HUES6 (cell line): ENCODE measurements at regions not wholly inside any gene's neighbourhood (a gene's known extent, or its start where the extent isn't known, plus 50 kb on each side); places are given as distances from the start of the nearest gene placed in this dataset.

Experiments used
- H3K27ac ChIP-seq: 2 replicates; pipeline ENCODE4 v1.7.0; 2013; ENCODE audit warnings: low read depth, mild to moderate bottlenecking, low read length, inconsistent platforms
- H3K27me3 ChIP-seq: 2 replicates; pipeline ENCODE4 v1.6.1; 2013; ENCODE audit warnings: low read length; ENCODE audit not compliant: control insufficient read depth, insufficient read depth
- H3K36me3 ChIP-seq: 2 replicates; pipeline ENCODE4 v1.6.1; 2013; ENCODE audit warnings: low read length; ENCODE audit not compliant: control insufficient read depth, insufficient read depth
- H3K4me1 ChIP-seq: 2 replicates; pipeline ENCODE4 v1.6.1; 2013; ENCODE audit warnings: low read length; ENCODE audit not compliant: control insufficient read depth, insufficient read depth
- H3K4me3 ChIP-seq: 2 replicates; pipeline ENCODE4 v1.5.1; 2013; ENCODE audit warnings: low read depth, low read length
- H3K9ac ChIP-seq: one replicate; pipeline ENCODE4 v1.6.1; 2013; ENCODE audit warnings: mild to moderate bottlenecking, low read length
- H3K9me3 ChIP-seq: 2 replicates; pipeline ENCODE4 v1.6.1; 2013; ENCODE audit warnings: low read depth, low read length; ENCODE audit not compliant: control insufficient read depth, insufficient read depth

- no peak overlapping the region for H3K9ac ChIP-seq
- H3K36me3 ChIP-seq, result no peaks in the 10 kb centered on the region
- no peaks in the 10 kb centered on the region for H3K4me1 ChIP-seq
- no peak overlapping the region for H3K27ac ChIP-seq
- H3K27me3 ChIP-seq, result no peaks in the 10 kb centered on the region
- peaks cover 9% of the 10 kb centered on the region for H3K9me3 ChIP-seq
- no peak overlapping the region for H3K4me3 ChIP-seq
These were observed 165.3 kb upstream of the CTNNB1 start for GRCh38 chr3:41033956-41034519.

DNA sequence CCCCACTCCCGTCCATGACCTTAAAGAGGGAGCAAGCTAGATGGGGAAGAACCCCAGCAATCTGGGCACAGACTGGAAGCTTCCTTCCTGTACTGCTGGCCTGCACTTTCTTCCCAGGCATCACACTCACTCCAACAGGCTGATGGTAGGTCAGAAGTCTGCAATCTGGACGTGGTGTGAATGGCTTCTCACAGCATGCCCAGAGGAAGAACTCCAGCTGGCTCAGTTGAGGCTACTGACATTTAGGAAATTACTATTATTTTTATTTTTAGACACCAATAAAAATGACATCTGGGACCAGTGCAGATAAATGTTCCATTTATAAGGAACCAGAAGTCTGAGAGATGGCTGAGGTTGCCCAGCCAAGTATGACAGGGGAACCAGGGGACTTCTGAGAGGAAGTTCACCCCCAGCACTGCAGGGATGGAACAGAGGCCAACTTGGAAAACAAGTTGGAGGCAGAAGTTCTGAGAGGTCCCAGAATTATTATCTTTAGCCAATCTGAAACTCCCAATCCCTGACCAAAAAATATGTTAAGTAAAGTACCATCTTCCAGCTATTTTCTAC is 163.8 kb upstream of the CTNNB1 start:
- no peak overlapping the region for H3K9ac ChIP-seq
- H3K4me3 ChIP-seq, result no peak overlapping the region
- no peaks in the 10 kb centered on the region for H3K4me1 ChIP-seq
- no peak overlapping the region for H3K27ac ChIP-seq
- H3K27me3 ChIP-seq, result no peaks in the 10 kb centered on the region
- no peaks in the 10 kb centered on the region for H3K36me3 ChIP-seq
- peaks cover 9% of the 10 kb centered on the region for H3K9me3 ChIP-seq

GRCh38 chr3:41037651-41038334 is 161.5 kb upstream of the CTNNB1 start:
- Histone ChIP-seq H3K4me1 (no peaks in the 10 kb centered on the region), H3K27me3 (no peaks in the 10 kb centered on the region), H3K9me3 (peaks cover 7% of the 10 kb centered on the region), H3K4me3 (no peak overlapping the region), H3K27ac (no peak overlapping the region), H3K9ac (no peak overlapping the region), H3K36me3 (no peaks in the 10 kb centered on the region)

GRCh38 chr3:41040256-41040655 is 159.0 kb upstream of the CTNNB1 start:
- Histone ChIP-seq H3K36me3 (no peaks in the 10 kb centered on the region), H3K9me3 (no peaks in the 10 kb centered on the region), H3K4me3 (no peak overlapping the region), H3K9ac (no peak overlapping the region), H3K27ac (no peak overlapping the region), H3K4me1 (peaks cover 7% of the 10 kb centered on the region; the same call in 1 of the 2 replicates), H3K27me3 (no peaks in the 10 kb centered on the region)

GRCh38 chr3:41041462-41041861 is 157.8 kb upstream of the CTNNB1 start:
- Histone ChIP-seq H3K4me1 (peaks cover 16% of the 10 kb centered on the region; the same call in 1 of the 2 replicates), H3K27ac (no peak overlapping the region), H3K4me3 (no peak overlapping the region), H3K9ac (no peak overlapping the region), H3K27me3 (no peaks in the 10 kb centered on the region), H3K36me3 (no peaks in the 10 kb centered on the region), H3K9me3 (no peaks in the 10 kb centered on the region)

- Histone ChIP-seq H3K36me3 (no peaks in the 10 kb centered on the region), H3K4me3 (no peak overlapping the region), H3K27me3 (no peaks in the 10 kb centered on the region), H3K9me3 (peaks cover under 1% of the 10 kb centered on the region; the same call in 1 of the 2 replicates), H3K9ac (no peak overlapping the region), H3K27ac (no peak overlapping the region), H3K4me1 (peaks cover 16% of the 10 kb centered on the region; the same call in 1 of the 2 replicates)
These were observed 157.4 kb upstream of the CTNNB1 start for GRCh38 chr3:41041899-41042298.

- Histone ChIP-seq H3K27me3 (no peaks in the 10 kb centered on the region), H3K27ac (no peak overlapping the region), H3K4me3 (no peak overlapping the region), H3K9ac (no peak overlapping the region), H3K9me3 (peaks cover 9% of the 10 kb centered on the region; the same call in 1 of the 2 replicates), H3K36me3 (no peaks in the 10 kb centered on the region), H3K4me1 (peaks cover 16% of the 10 kb centered on the region; the same call in 1 of the 2 replicates)
These were observed 154.8 kb upstream of the CTNNB1 start for GRCh38 chr3:41044523-41044922.

- Histone ChIP-seq H3K9ac (no peak overlapping the region), H3K9me3 (peaks cover 9% of the 10 kb centered on the region; the same call in 1 of the 2 replicates), H3K4me3 (no peak overlapping the region), H3K36me3 (no peaks in the 10 kb centered on the region), H3K27me3 (no peaks in the 10 kb centered on the region), H3K4me1 (peaks cover 16% of the 10 kb centered on the region; the same call in 1 of the 2 replicates), H3K27ac (no peak overlapping the region)
These were observed 153.8 kb upstream of the CTNNB1 start for GRCh38 chr3:41045491-41045890.

- Histone ChIP-seq H3K4me3 (no peak overlapping the region), H3K36me3 (no peaks in the 10 kb centered on the region), H3K27ac (no peak overlapping the region), H3K9ac (no peak overlapping the region), H3K4me1 (peaks cover 9% of the 10 kb centered on the region; the same call in 1 of the 2 replicates), H3K9me3 (peaks cover 9% of the 10 kb centered on the region; the same call in 1 of the 2 replicates), H3K27me3 (no peaks in the 10 kb centered on the region)
These were observed 149.2 kb upstream of the CTNNB1 start for GRCh38 chr3:41050144-41050543.

- H3K27me3 ChIP-seq, result no peaks in the 10 kb centered on the region
- H3K4me1 ChIP-seq, result no peaks in the 10 kb centered on the region
- H3K36me3 ChIP-seq, result no peaks in the 10 kb centered on the region
- H3K9me3 ChIP-seq, result peaks cover under 1% of the 10 kb centered on the region; the same call in 1 of the 2 replicates
- H3K27ac ChIP-seq, result no peak overlapping the region
- no peak overlapping the region for H3K9ac ChIP-seq
- H3K4me3 ChIP-seq, result no peak overlapping the region
These were observed 146.1 kb upstream of the CTNNB1 start for GRCh38 chr3:41053220-41053619.

- no peak overlapping the region for H3K27ac ChIP-seq
- no peaks in the 10 kb centered on the region for H3K36me3 ChIP-seq
- no peak overlapping the region for H3K4me3 ChIP-seq
- H3K4me1 ChIP-seq, result no peaks in the 10 kb centered on the region
- H3K27me3 ChIP-seq, result no peaks in the 10 kb centered on the region
- H3K9ac ChIP-seq, result no peak overlapping the region
- no peaks in the 10 kb centered on the region for H3K9me3 ChIP-seq
These were observed 139.2 kb upstream of the CTNNB1 start for GRCh38 chr3:41060106-41060505.
